Pancreas (tissue), 10 donors: ENCODE measurements at regions not wholly inside any gene's neighbourhood (a gene's known extent, or its start where the extent isn't known, plus 50 kb on each side); places are given as distances from the start of the nearest gene placed in this dataset.

Experiments
- ATAC-seq, 4 donors: fragments of 200-7000 bp; cut with Tn5 transposase; one replicate each; pipeline versions ENCODE4 v1.8.0 to v1.9.1; 2020; ENCODE audit warnings: mild to moderate bottlenecking in 4 of 4, moderate library complexity in 4 of 4
- DNase-seq, 6 donors: peaks; one replicate each; pipeline ENCODE4 v3.0.0-alpha.2; 2020
- FAIRE-seq: peaks from 2 replicates; lab custom pipeline; 2012; peaks lifted over from hg19 to GRCh38; lab: Jason Lieb, UNC
- H3K27ac ChIP-seq, 4 donors: fragments of 200-600 bp; sonication (generic); 1 replicate in 3 of 4; 2 replicates in 1 of 4; pipeline versions ENCODE4 v1.5.0 to v1.8.0; 2020
- H3K27me3 ChIP-seq, 4 donors: fragments of 200-600 bp; one replicate each; pipeline ENCODE4 v1.8.0; 2021
- H3K36me3 ChIP-seq, 3 donors: fragments of 200-600 bp; sonication (generic) in 1 of 3; one replicate each; pipeline versions ENCODE4 v1.5.0 to v1.8.0; 2020 to 2021
- H3K4me1 ChIP-seq, 3 donors: fragments of 200-600 bp; one replicate each; pipeline ENCODE4 v1.8.0; 2021
- H3K4me3 ChIP-seq, 4 donors: fragments of 200-600 bp; sonication (generic) in 2 of 4; one replicate each; pipeline versions ENCODE4 v1.5.0 to v1.8.0; 2020 to 2021
- H3K9me3 ChIP-seq, 4 donors: fragments of 200-600 bp; one replicate each; pipeline ENCODE4 v1.8.0; 2021
- WGBS, 2 donors: extraction: QIAGEN DNeasy Blood & Tissue Kit; methylation state at CpG; one replicate each; pipeline ENCODE4 v1.1.7; 2013; 5-methylcytosine and 5-hydroxymethylcytosine counted together
- intact Hi-C, 3 donors: fragments of 100-400 bp; cut with DNase I; formaldehyde crosslinking; loops; one replicate each; pipeline versions ENCODE4 v1.11.1 to v1.14.2; 2022
- TF ChIP-seq, protein P1 (sequence below), 4 donors: fragments of 200-600 bp; sonication (generic) in 3 of 4; IDR thresholded peaks; one replicate each; pipeline versions ENCODE4 v1.5.0 to v1.8.0; 2021; ENCODE audit warnings: antibody characterized with exemption in 4 of 4
- donor health status: healthy with polysubstance abuse.
- donor health status: DM: no; HTN: no; CAD: no; lungs with moderate emphysema.
- donor health status: DM: no; HTN: no; CAD: no.
- donor health status: control.
- donor health status: control.
- donor health status: Bipolar disorder and iron deficiency.
- donor health status: DM: yes; HTN: yes; CAD: no.
- donor health status: DM: no; HTN: no; CAD: no.
- donor health status: DM: no; HTN: no; CAD: no.
- donor health status: DM: yes; HTN: yes; CAD: no.

GRCh38 chr5:8184455-8185063 is 315.6 kb downstream of the MTRR start:
- intact Hi-C loops, result no loop called here
- no peaks in the 10 kb centered on the region for H3K4me1 ChIP-seq
- TF ChIP-seq, protein P1, sequence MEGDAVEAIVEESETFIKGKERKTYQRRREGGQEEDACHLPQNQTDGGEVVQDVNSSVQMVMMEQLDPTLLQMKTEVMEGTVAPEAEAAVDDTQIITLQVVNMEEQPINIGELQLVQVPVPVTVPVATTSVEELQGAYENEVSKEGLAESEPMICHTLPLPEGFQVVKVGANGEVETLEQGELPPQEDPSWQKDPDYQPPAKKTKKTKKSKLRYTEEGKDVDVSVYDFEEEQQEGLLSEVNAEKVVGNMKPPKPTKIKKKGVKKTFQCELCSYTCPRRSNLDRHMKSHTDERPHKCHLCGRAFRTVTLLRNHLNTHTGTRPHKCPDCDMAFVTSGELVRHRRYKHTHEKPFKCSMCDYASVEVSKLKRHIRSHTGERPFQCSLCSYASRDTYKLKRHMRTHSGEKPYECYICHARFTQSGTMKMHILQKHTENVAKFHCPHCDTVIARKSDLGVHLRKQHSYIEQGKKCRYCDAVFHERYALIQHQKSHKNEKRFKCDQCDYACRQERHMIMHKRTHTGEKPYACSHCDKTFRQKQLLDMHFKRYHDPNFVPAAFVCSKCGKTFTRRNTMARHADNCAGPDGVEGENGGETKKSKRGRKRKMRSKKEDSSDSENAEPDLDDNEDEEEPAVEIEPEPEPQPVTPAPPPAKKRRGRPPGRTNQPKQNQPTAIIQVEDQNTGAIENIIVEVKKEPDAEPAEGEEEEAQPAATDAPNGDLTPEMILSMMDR (IDR thresholded peaks at IDR 0.05), result peak; percentile 50 to 72 (median 66)
- ATAC-seq, result peak; percentile 76 to 95 (median 91)
- DNase-seq, result peak; percentile 52 to 86 (median 70)
- no peak overlapping the region for H3K4me3 ChIP-seq
- WGBS, 2 donors, result 24 to 36% methylated on average over 5 of the region's 5 CpGs
- FAIRE-seq, result no peak
- no peak overlapping the region for H3K27ac ChIP-seq
- no peaks in the 10 kb centered on the region for H3K27me3 ChIP-seq
- H3K36me3 ChIP-seq, result no peaks in the 10 kb centered on the region
- no peaks in the 10 kb centered on the region for H3K9me3 ChIP-seq

DNA sequence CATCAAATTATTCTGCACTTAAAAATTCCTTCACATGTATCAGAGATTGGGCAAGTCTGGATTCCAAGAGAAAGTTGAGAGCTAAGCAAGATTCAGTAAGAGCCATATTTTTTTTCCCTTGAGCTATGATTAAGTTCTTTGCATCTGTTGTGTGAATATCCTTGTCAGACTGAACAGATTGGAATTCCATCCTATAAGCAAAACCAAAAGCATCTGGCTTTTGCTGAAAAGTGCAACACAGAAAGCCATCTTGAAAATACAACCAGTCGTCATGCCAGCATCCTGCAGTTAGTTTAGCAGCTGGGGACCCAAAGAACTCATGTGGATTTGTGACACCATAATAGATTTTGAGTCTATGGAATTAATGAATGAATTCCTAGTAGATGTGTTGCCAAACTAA is 316.9 kb downstream of the MTRR start:
- Histone ChIP-seq H3K4me1 (no peaks in the 10 kb centered on the region), H3K27me3 (no peaks in the 10 kb centered on the region), H3K9me3 (no peaks in the 10 kb centered on the region), H3K36me3 (no peaks in the 10 kb centered on the region), H3K4me3 (no peak overlapping the region), H3K27ac (no peak overlapping the region)
- FAIRE-seq (no peak), DNase-seq (no peak), ATAC-seq (no peak)
- WGBS, 2 donors, result 91 to 97% methylated on average over 1 of the region's 1 CpG
- TF ChIP-seq, protein P1 (IDR thresholded peaks at IDR 0.05), result no peak
- intact Hi-C loops, result no loop called here

DNA sequence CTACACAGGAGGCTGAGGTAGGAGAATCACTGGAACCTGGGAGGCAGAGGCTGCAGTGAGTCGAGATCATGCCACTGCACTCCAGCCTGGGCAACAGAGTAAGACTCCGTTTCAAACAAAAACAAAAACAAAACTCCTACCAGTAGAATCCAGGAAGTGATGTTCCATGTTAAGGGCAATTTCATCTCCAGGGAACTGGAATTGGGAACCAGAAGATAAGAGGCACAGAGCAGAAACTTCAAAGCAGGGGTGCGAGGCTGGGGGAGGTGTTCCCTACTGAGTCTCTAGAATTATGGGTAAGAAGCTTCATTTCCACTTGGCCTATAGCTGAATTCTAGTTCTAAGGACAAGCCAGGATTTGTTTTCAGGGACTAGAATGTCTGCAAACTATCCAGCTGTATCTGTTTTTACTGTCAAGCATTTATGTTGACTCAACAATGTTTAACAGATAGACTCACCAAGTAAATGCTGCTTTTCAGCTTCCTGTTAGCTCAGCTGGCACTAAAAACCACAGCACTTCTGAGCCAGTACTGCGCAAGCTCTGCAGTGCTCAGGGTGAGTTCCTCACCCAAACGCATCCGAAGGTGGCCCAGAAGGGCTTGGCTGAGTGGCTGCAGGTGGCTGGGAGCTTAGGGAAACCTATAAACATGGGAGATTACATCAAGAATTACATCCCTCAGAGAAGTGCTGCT is 320.1 kb downstream of the MTRR start:
- no peaks in the 10 kb centered on the region for H3K36me3 ChIP-seq
- H3K4me3 ChIP-seq, result no peak overlapping the region
- no peaks in the 10 kb centered on the region for H3K4me1 ChIP-seq
- FAIRE-seq (no peak), DNase-seq (peak in 2 of 6 donors; percentile 18 to 21), ATAC-seq (peak; percentile 89 to 92 (median 90))
- no peak overlapping the region for H3K27ac ChIP-seq
- TF ChIP-seq, protein P1 (IDR thresholded peaks at IDR 0.05), result no peak
- intact Hi-C loops, result no loop called here
- H3K9me3 ChIP-seq, result no peaks in the 10 kb centered on the region
- WGBS, 2 donors, result 32 to 36% methylated on average over 6 of the region's 6 CpGs
- no peaks in the 10 kb centered on the region for H3K27me3 ChIP-seq

- no peak for FAIRE-seq
- WGBS, 2 donors, result 81 to 87% methylated on average over 3 of the region's 3 CpGs
- Histone ChIP-seq H3K4me1 (no peaks in the 10 kb centered on the region), H3K27ac (no peak overlapping the region), H3K4me3 (no peak overlapping the region), H3K27me3 (no peaks in the 10 kb centered on the region), H3K9me3 (no peaks in the 10 kb centered on the region), H3K36me3 (no peaks in the 10 kb centered on the region)
- no peak for ATAC-seq
- intact Hi-C loops, result no loop called here
- no peak for DNase-seq
- TF ChIP-seq, protein P1 (IDR thresholded peaks at IDR 0.05), result no peak
These were observed 323.9 kb downstream of the MTRR start for GRCh38 chr5:8192840-8193239.

GRCh38 chr5:8196061-8196460 is 327.1 kb downstream of the MTRR start:
- H3K9me3 ChIP-seq, result no peaks in the 10 kb centered on the region
- H3K36me3 ChIP-seq, result no peaks in the 10 kb centered on the region
- FAIRE-seq (no peak), DNase-seq (no peak), ATAC-seq (no peak)
- WGBS, 2 donors, result 36 to 41% methylated on average over 2 of the region's 2 CpGs
- intact Hi-C loops, result no loop called here
- H3K4me3 ChIP-seq, result no peak overlapping the region
- no peak overlapping the region for H3K27ac ChIP-seq
- no peaks in the 10 kb centered on the region for H3K4me1 ChIP-seq
- TF ChIP-seq, protein P1 (IDR thresholded peaks at IDR 0.05), result no peak
- H3K27me3 ChIP-seq, result no peaks in the 10 kb centered on the region
